ENCODE measurements at regions not wholly inside any gene's neighbourhood (a gene's known extent, or its start where the extent isn't known, plus 50 kb on each side); places are given as distances from the start of the nearest gene placed in this dataset.

DNA sequence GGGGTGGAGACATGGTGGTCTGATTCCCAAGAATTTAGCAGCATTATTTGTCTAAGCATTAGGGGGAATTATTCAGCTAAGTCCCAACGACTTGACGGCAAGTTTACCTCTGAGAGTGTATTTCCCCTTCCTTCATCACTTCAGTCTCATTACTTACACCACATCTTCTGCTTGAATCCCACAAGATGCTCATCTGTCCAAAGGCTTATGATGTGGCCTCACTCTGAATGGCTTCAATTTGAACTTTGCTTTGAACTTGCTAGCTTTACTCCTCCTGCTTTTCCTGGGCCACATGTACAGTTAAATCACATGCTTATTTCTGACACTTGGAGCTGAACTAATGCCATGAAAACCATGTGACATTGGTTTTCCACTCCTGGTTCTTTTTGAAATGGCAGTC lies 231.3 kb upstream of the SATB1 start:
- no peak for DNase-seq
- TF ChIP-seq POLR2A (IDR thresholded peaks at IDR 0.05): no peak
- TF ChIP-seq, protein P1, sequence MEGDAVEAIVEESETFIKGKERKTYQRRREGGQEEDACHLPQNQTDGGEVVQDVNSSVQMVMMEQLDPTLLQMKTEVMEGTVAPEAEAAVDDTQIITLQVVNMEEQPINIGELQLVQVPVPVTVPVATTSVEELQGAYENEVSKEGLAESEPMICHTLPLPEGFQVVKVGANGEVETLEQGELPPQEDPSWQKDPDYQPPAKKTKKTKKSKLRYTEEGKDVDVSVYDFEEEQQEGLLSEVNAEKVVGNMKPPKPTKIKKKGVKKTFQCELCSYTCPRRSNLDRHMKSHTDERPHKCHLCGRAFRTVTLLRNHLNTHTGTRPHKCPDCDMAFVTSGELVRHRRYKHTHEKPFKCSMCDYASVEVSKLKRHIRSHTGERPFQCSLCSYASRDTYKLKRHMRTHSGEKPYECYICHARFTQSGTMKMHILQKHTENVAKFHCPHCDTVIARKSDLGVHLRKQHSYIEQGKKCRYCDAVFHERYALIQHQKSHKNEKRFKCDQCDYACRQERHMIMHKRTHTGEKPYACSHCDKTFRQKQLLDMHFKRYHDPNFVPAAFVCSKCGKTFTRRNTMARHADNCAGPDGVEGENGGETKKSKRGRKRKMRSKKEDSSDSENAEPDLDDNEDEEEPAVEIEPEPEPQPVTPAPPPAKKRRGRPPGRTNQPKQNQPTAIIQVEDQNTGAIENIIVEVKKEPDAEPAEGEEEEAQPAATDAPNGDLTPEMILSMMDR (IDR thresholded peaks at IDR 0.05): no peak
- Histone ChIP-seq H3K9me3 (no peaks in the 10 kb centered on the region), H3K27ac (no peak overlapping the region), H3K4me1 (peaks cover 0 to 21% (median 3%) of the 10 kb centered on the region in 3 donors), H3K27me3 (no peaks in the 10 kb centered on the region), H3K4me3 (no peak overlapping the region), H3K36me3 (no peaks in the 10 kb centered on the region)
- intact Hi-C loops (cut with DNase I): no loop called here
- WGBS, 2 donors: 45 to 55% methylated on average over 2 of the region's 2 CpGs

DNA sequence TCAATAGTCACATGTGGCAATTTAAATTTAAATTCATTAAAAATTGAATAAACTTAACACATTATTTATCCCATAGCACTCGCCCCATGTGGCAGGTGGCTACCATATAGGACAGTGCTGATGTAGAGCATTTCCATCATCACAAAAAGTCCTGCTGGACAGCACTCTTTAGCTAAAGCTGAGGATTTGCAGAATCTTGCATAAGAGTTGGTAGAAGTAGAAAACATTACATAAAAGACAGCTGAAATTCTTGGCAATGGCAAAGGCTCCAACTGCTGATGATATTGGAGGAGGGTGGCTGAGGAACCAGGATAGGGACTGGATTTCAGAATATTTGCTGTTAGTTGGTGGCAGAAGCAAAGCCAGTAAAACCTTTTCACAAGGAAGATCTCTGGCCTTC lies 230.7 kb upstream of the SATB1 start:
- intact Hi-C loops (cut with DNase I): no loop called here
- H3K4me3 ChIP-seq: no peak overlapping the region
- H3K27me3 ChIP-seq: no peaks in the 10 kb centered on the region
- TF ChIP-seq, protein P1 (IDR thresholded peaks at IDR 0.05): no peak
- TF ChIP-seq POLR2A (IDR thresholded peaks at IDR 0.05): no peak
- WGBS, 2 donors: 77 to 83% methylated on average over 1 of the region's 1 CpG
- H3K36me3 ChIP-seq: no peaks in the 10 kb centered on the region
- H3K4me1 ChIP-seq: peaks cover 0 to 21% (median 3%) of the 10 kb centered on the region in 3 donors
- no peak for DNase-seq
- no peak overlapping the region for H3K27ac ChIP-seq
- no peaks in the 10 kb centered on the region for H3K9me3 ChIP-seq

DNA sequence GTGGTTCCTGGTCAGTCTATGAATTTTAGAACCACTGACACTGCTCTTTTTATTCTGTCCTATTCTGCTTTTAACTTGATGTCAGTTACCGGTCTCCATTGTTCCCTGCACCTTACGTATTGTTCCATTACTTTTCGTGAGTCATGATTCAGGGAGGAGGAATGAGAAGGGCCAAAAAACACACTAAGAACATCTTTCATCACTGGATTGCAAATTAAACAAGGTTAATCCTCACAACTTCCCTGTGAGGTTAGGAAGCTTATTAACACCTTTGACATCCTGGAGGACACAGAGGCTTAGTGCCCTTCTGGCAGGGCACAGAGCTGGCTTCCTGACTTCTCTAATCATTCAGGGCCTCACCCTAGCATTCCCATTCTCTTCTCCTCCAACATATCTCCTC lies 227.6 kb upstream of the SATB1 start:
- H3K27me3 ChIP-seq: no peaks in the 10 kb centered on the region
- no peak overlapping the region for H3K4me3 ChIP-seq
- H3K27ac ChIP-seq: no peak overlapping the region
- no peaks in the 10 kb centered on the region for H3K9me3 ChIP-seq
- intact Hi-C loops (cut with DNase I): no loop called here
- TF ChIP-seq, protein P1 (IDR thresholded peaks at IDR 0.05): no peak
- no peak for TF ChIP-seq POLR2A (IDR thresholded peaks at IDR 0.05)
- H3K36me3 ChIP-seq: no peaks in the 10 kb centered on the region
- DNase-seq: no peak
- WGBS, 2 donors: 38 to 71% methylated on average over 3 of the region's 3 CpGs
- H3K4me1 ChIP-seq: peaks cover 0 to 13% (median 0%) of the 10 kb centered on the region in 3 donors

DNA sequence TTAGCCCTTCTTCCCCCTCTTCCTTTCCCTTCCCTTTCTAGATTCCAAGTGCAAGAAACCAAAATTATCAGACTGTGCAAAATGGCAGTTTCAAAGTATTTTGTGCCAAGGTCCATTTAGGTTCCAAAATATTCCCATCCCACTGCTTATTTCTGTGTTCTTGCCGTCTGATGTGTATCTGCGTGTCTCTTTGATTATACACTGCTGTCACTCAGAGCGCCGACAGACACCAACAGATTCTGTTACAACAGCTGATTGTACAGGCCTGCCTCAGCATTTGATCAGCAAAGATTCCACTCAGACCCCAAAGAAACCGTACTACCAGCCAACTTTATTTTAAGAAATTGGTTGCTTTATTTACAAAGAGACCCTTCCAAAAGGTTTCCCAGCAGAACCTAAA lies 225.6 kb upstream of the SATB1 start:
- Histone ChIP-seq H3K27ac (no peak overlapping the region), H3K36me3 (no peaks in the 10 kb centered on the region), H3K27me3 (no peaks in the 10 kb centered on the region), H3K4me1 (peaks cover 0 to 13% (median 0%) of the 10 kb centered on the region in 3 donors), H3K4me3 (no peak overlapping the region), H3K9me3 (no peaks in the 10 kb centered on the region)
- no peak for DNase-seq
- TF ChIP-seq, protein P1 (IDR thresholded peaks at IDR 0.05): no peak
- TF ChIP-seq POLR2A (IDR thresholded peaks at IDR 0.05): no peak
- WGBS, 2 donors: 68 to 89% methylated on average over 5 of the region's 5 CpGs
- intact Hi-C loops (cut with DNase I): no loop called here

DNA sequence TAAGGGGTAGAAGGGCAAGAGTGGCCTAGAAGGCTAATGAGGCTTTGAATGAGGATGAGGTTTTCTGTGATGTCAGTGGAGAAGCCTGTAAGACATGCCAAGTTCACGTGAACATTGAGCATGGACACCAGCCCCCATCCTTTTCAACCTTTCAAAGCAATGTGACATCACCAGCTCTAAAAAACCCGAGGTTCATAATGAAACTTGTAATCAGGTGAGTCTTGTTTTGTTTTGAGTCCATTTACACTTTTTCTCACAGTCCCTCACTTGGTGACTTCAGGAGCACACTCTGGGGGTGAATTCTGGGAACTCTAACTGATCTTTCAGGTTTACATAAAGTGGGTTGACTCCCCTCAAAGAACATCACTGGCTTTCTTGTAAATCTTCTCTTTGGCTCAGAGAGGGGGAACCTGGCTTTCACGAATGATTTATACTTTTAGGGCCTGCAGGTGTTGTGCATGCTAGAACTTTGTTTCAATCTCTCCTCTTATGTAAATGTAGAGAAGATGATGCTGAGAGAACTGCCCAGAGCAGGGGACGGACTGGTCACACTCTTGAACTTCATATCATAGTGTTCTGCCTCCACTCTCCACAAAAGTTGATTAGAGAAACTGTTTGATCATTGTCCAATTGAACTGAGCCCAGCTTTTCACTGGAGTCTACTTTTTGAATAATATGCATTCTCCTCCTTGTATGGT lies 224.7 kb upstream of the SATB1 start:
- Histone ChIP-seq H3K4me1 (peaks cover 0 to 9% (median 0%) of the 10 kb centered on the region in 3 donors), H3K9me3 (no peaks in the 10 kb centered on the region), H3K36me3 (no peaks in the 10 kb centered on the region), H3K27me3 (no peaks in the 10 kb centered on the region), H3K27ac (no peak overlapping the region), H3K4me3 (no peak overlapping the region)
- intact Hi-C loops (cut with DNase I): no loop called here
- DNase-seq: no peak
- no peak for TF ChIP-seq POLR2A (IDR thresholded peaks at IDR 0.05)
- TF ChIP-seq, protein P1 (IDR thresholded peaks at IDR 0.05): no peak
- 51% methylated on average over 4 of the region's 4 CpGs for WGBS, 2 donors

All from esophagus squamous epithelium (tissue), 5 donors.